Heart right ventricle (tissue), 16 donors: ENCODE measurements at regions not wholly inside any gene's neighbourhood (a gene's known extent, or its start where the extent isn't known, plus 50 kb on each side); places are given as distances from the start of the nearest gene placed in this dataset.

Source experiments
- ATAC-seq, 8 donors: fragments of 200-7000 bp; cut with Tn5 transposase; one replicate each; pipeline ENCODE4 v1.9.1; 2020; ENCODE audit warnings: mild to moderate bottlenecking in 8 of 8, moderate library complexity in 8 of 8, moderate number of reproducible peaks in 1 of 8
- DNase-seq, 2 donors: peaks; one replicate each; pipeline ENCODE4 v3.0.0-alpha.2; 2020
- H3K27ac ChIP-seq, 10 donors: fragments of 200-600 bp; sonication (generic) in 2 of 10; one replicate each; pipeline versions ENCODE4 v1.5.0 to v1.8.0; 2020 to 2022; ENCODE audit warnings: mild to moderate bottlenecking in 3 of 10
- H3K27me3 ChIP-seq, 7 donors: fragments of 200-600 bp; one replicate each; pipeline ENCODE4 v1.8.0; 2021 to 2022; ENCODE audit warnings: mild to moderate bottlenecking in 2 of 7
- H3K36me3 ChIP-seq, 9 donors: fragments of 200-600 bp; sonication (generic) in 1 of 9; one replicate each; pipeline versions ENCODE4 v1.5.0 to v1.8.0; 2020 to 2022; ENCODE audit warnings: mild to moderate bottlenecking in 2 of 9
- H3K4me1 ChIP-seq, 9 donors: fragments of 200-600 bp; sonication (generic) in 1 of 9; one replicate each; pipeline versions ENCODE4 v1.5.0 to v1.8.0; 2020 to 2022; ENCODE audit warnings: mild to moderate bottlenecking in 4 of 9
- H3K4me3 ChIP-seq, 10 donors: fragments of 200-600 bp; sonication (generic) in 2 of 10; one replicate each; pipeline versions ENCODE4 v1.5.0 to v1.8.0; 2020 to 2022; ENCODE audit warnings: mild to moderate bottlenecking in 7 of 10, moderate library complexity in 2 of 10
- H3K9me3 ChIP-seq, 11 donors: fragments of 200-600 bp in 10 of 11; sonication (generic) in 2 of 11; one replicate each; pipeline versions ENCODE4 v1.5.0 to v1.8.0; 2013 to 2022; ENCODE audit warnings: mild to moderate bottlenecking in 2 of 11, control low read depth in 1 of 11, moderate library complexity in 1 of 11
- CTCF ChIP-seq, 9 donors: fragments of 200-600 bp; sonication (generic) in 2 of 9; IDR thresholded peaks; one replicate each; pipeline versions ENCODE4 v1.5.0 to v1.8.0; 2021 to 2022; ENCODE audit warnings: antibody characterized with exemption in 9 of 9, mild to moderate bottlenecking in 5 of 9, moderate library complexity in 1 of 9
- WGBS, 2 donors: extraction: QIAGEN DNeasy Blood & Tissue Kit; methylation state at CpG; one replicate each; pipeline ENCODE4 v1.1.7; 2013; ENCODE audit warnings: inconsistent platforms in 1 of 2; 5-methylcytosine and 5-hydroxymethylcytosine counted together
- intact Hi-C, 10 donors: fragments of 100-400 bp; cut with DNase I; formaldehyde crosslinking; loops; one replicate each; pipeline versions ENCODE4 v1.11.1 to v1.14.2; 2022
- donor health status: Arrhythmogenic right ventricular cardiomyopathy.
- donor health status: ischemic (EF 13 %, LVEDD 7.1; RV severe dilation, severe dysfunction).
- donor health status: healthy with polysubstance abuse.
- donor health status: DM: no; HTN: yes; CAD: no.
- donor health status: DM: no; HTN: no; CAD: no.
- donor health status: ischemic (EF 25% LVEDD 6.9; RV normal size, moderate dysfunction).
- donor health status: ischemic (EF 25% LVEDD 5.7; RV mildly dilated, moderate dysfunction).
- donor health status: healthy.
- donor health status: DM: yes; HTN: yes; CAD: no.
- donor health status: Ischemic cardiomyopathy.
- donor health status: ischemic (EF 35%, LVEDD 5.7; RV mildly dilated, moderate dysfunction).
- donor health status: nonischemic (EF 11% LVEDD 7.7; RV severe dilation, severe dysfunction).
- donor health status: DM: yes; HTN: yes; CAD: no.
- donor health status: PGD.
- donor health status: ischemic (EF 29% LVEDD 5.4; RV normal size, mild dysfunction).
- donor health status: nonischemic (EF 23%, LVEDD 6.1; RV moderate dilation, normal function).

GRCh38 chr12:83753904-83754303 lies 1067.2 kb downstream of the TMTC2 start:
- DNase-seq (no peak), ATAC-seq (no peak)
- intact Hi-C loops: no loop called here
- TF ChIP-seq CTCF (IDR thresholded peaks at IDR 0.05): no peak
- H3K4me1 ChIP-seq: no peaks in the 10 kb centered on the region
- H3K36me3 ChIP-seq: no peaks in the 10 kb centered on the region
- H3K4me3 ChIP-seq: no peak overlapping the region
- no peaks in the 10 kb centered on the region for H3K27me3 ChIP-seq
- 84 to 89% methylated on average over 1 of the region's 1 CpG for WGBS, 2 donors
- H3K27ac ChIP-seq: no peak overlapping the region
- no peaks in the 10 kb centered on the region for H3K9me3 ChIP-seq

GRCh38 chr12:83753205-83753604 lies 1066.5 kb downstream of the TMTC2 start:
- no peaks in the 10 kb centered on the region for H3K9me3 ChIP-seq
- H3K27ac ChIP-seq: no peak overlapping the region
- H3K4me3 ChIP-seq: no peak overlapping the region
- DNase-seq (no peak), ATAC-seq (no peak)
- H3K36me3 ChIP-seq: no peaks in the 10 kb centered on the region
- no peaks in the 10 kb centered on the region for H3K27me3 ChIP-seq
- intact Hi-C loops: no loop called here
- TF ChIP-seq CTCF (IDR thresholded peaks at IDR 0.05): no peak
- 75 to 77% methylated on average over 3 of the region's 3 CpGs for WGBS, 2 donors
- H3K4me1 ChIP-seq: no peaks in the 10 kb centered on the region

- WGBS, 2 donors: 21 to 32% methylated on average over 3 of the region's 3 CpGs
- Histone ChIP-seq H3K4me3 (no peak overlapping the region), H3K27me3 (no peaks in the 10 kb centered on the region), H3K4me1 (no peaks in the 10 kb centered on the region), H3K27ac (peak overlapping the region in 1 of 10 donors; percentile 2), H3K9me3 (peaks cover 0 to 10% (median 0%) of the 10 kb centered on the region in 11 donors), H3K36me3 (no peaks in the 10 kb centered on the region)
- DNase-seq: peak in 1 of 2 donors; percentile 22
- intact Hi-C loops: loop anchor here in 1 of 10 donors (5.0 kb wide), 1 partner anchor 53 kb away; no protein-coding TSS in a partner anchor
- no peak for TF ChIP-seq CTCF (IDR thresholded peaks at IDR 0.05)
- ATAC-seq: peak; percentile 64 to 99 (median 77)
These were observed 1052.9 kb downstream of the TMTC2 start for GRCh38 chr12:83739607-83740006.

- ATAC-seq: no peak
These were observed 1024.1 kb downstream of the TMTC2 start for GRCh38 chr12:83710851-83711250.

More at GRCh38 chr12:83710851-83711250, 1024.1 kb downstream of the TMTC2 start:
- intact Hi-C loops: no loop called here
- 89 to 94% methylated on average over 3 of the region's 3 CpGs for WGBS, 2 donors
- H3K4me1 ChIP-seq: no peaks in the 10 kb centered on the region
- peaks cover 0 to 58% (median 14%) of the 10 kb centered on the region in 11 donors for H3K9me3 ChIP-seq
- no peak for TF ChIP-seq CTCF (IDR thresholded peaks at IDR 0.05)
- no peak overlapping the region for H3K4me3 ChIP-seq
- no peaks in the 10 kb centered on the region for H3K27me3 ChIP-seq
- no peak overlapping the region for H3K27ac ChIP-seq
- H3K36me3 ChIP-seq: no peaks in the 10 kb centered on the region
- DNase-seq: no peak
